HepG2 (cell line): ENCODE measurements at regions not wholly inside any gene's neighbourhood (a gene's known extent, or its start where the extent isn't known, plus 50 kb on each side); places are given as distances from the start of the nearest gene placed in this dataset.

Experiments used
- ATAC-seq: fragments of 200-7000 bp; cut with Tn5 transposase; 3 replicates; pipeline ENCODE4 v1.9.1; 2020; ENCODE audit warnings: mild to moderate bottlenecking, moderate library complexity
- BruUV-seq: library from RNA; stranded (reverse); fragments of 400-500 nt; replicated peaks from 2 replicates; lab custom pipeline; 2021; lab: Mats Ljungman, UMichigan
- CTCF ChIA-PET: fragments of 300-600 bp; formaldehyde crosslinking; extraction: SDS; loops from one replicate; lab custom pipeline; 2021; ENCODE audit warnings: low total read pairs, inconsistent platforms, low intra/inter-chr PET ratio; lab: Yijun Ruan, JAX
- POLR2A ChIA-PET: fragments of 350-600 bp; sonication (Branson Sonifier 250); formaldehyde crosslinking; loops from one replicate; lab custom pipeline; 2020; ENCODE audit warnings: antibody characterized with exemption, inconsistent platforms; lab: Yijun Ruan, JAX
- DNase-seq: peaks from one replicate; pipeline ENCODE4 v3.0.0-alpha.2; 2015; ENCODE audit warnings: low spot score
- FAIRE-seq: peaks from 3 replicates; lab custom pipeline; 2011; peaks lifted over from hg19 to GRCh38; lab: Jason Lieb, UNC
- H2AFZ ChIP-seq: one replicate; pipeline ENCODE4 v1.6.1; 2011; ENCODE audit warnings: low read length, inconsistent platforms
- H3K27ac ChIP-seq: fragments of 300-600 bp; 3 replicates; pipeline ENCODE4 v1.8.0; 2011; ENCODE audit warnings: mixed run types, mild to moderate bottlenecking, mixed read lengths, low read length, inconsistent platforms; ENCODE audit not compliant: insufficient read depth; ENCODE audit errors: extremely low read length
- H3K27me3 ChIP-seq, 2 experiments: fragments of 200-600 bp in 1 of 2; 2 replicates in 1 of 2; 3 replicates in 1 of 2; pipeline versions ENCODE4 v1.6.0 to v1.8.0; 2011; ENCODE audit warnings: low read length in 2 of 2, mild to moderate bottlenecking in 2 of 2, moderate library complexity in 2 of 2, inconsistent platforms in 1 of 2; ENCODE audit not compliant: insufficient read depth in 2 of 2, control insufficient read depth in 1 of 2
- H3K36me3 ChIP-seq, 2 experiments: fragments of 200-600 bp in 1 of 2; replicated peaks in 1 of 2; 2 replicates in 1 of 2; 3 replicates in 1 of 2; pipeline versions ENCODE4 v1.5.1 to v1.8.0; 2011; ENCODE audit warnings: low read length in 2 of 2, inconsistent platforms in 1 of 2; ENCODE audit not compliant: insufficient read depth in 2 of 2, control insufficient read depth in 1 of 2
- H3K4me1 ChIP-seq: 2 replicates; pipeline ENCODE4 v1.5.1; 2012; ENCODE audit warnings: low read length, inconsistent platforms; ENCODE audit not compliant: insufficient read depth
- H3K4me2 ChIP-seq: 2 replicates; pipeline ENCODE4 v1.6.0; 2011; ENCODE audit warnings: low read depth, low read length, inconsistent platforms
- H3K4me3 ChIP-seq, 3 experiments: fragments of 200-600 bp in 1 of 3; sonication (generic), shearing (Covaris generic) in 1 of 3; replicated peaks in 1 of 3; 2 replicates each; pipeline ENCODE4 v1.5.1; 2011 to 2016; ENCODE audit warnings: low read length in 3 of 3, inconsistent platforms in 2 of 3, low read depth in 2 of 3, mild to moderate bottlenecking in 2 of 3, control low read depth in 1 of 3, mixed read lengths in 1 of 3; ENCODE audit not compliant: insufficient read depth in 1 of 3
- H3K79me2 ChIP-seq: one replicate; pipeline ENCODE4 v1.6.1; 2011; ENCODE audit warnings: low read length, inconsistent platforms; ENCODE audit not compliant: insufficient read depth
- H3K9ac ChIP-seq: 2 replicates; pipeline ENCODE4 v1.6.0; 2011; ENCODE audit warnings: mild to moderate bottlenecking, low read depth, low read length, inconsistent platforms; ENCODE audit not compliant: insufficient read depth
- H3K9me3 ChIP-seq: 2 replicates; pipeline ENCODE4 v1.5.1; 2012; ENCODE audit warnings: mild to moderate bottlenecking, low read length
- H4K20me1 ChIP-seq: 2 replicates; pipeline ENCODE4 v1.6.0; 2011; ENCODE audit warnings: inconsistent platforms, mild to moderate bottlenecking, low read length, moderate library complexity; ENCODE audit not compliant: insufficient read depth
- HNRNPUL1 ChIP-seq: fragments of 200-400 bp; formaldehyde crosslinking; IDR thresholded peaks from 2 replicates; pipeline ENCODE4 v1.6.1; 2017; ENCODE audit warnings: low read depth, mild to moderate bottlenecking, low read length, moderate library complexity
- MAFG ChIP-seq: sonication (generic); formaldehyde crosslinking; IDR thresholded peaks from 2 replicates; pipeline ENCODE4 v1.5.1; 2020; ENCODE audit warnings: mild to moderate bottlenecking, missing genetic modification reagents
- PLRG1 ChIP-seq: fragments of 450-650 bp; conservative IDR thresholded peaks from 2 replicates; pipeline ENCODE4 v1.6.1; 2016
- PRPF4 ChIP-seq: fragments of 200-400 bp; formaldehyde crosslinking; IDR thresholded peaks from 2 replicates; pipeline ENCODE4 v1.6.1; 2016; ENCODE audit warnings: low read length, low read depth; ENCODE audit not compliant: poor library complexity, severe bottlenecking
- SATB2 ChIP-seq: sonication (generic); formaldehyde crosslinking; IDR thresholded peaks from 2 replicates; pipeline ENCODE4 v1.5.0; 2020; ENCODE audit warnings: missing genetic modification reagents
- TEAD2 ChIP-seq: sonication (generic); formaldehyde crosslinking; IDR thresholded peaks from 2 replicates; pipeline ENCODE4 v1.9.0; 2021; ENCODE audit warnings: missing genetic modification reagents
- ZNF546 ChIP-seq: sonication (generic); formaldehyde crosslinking; conservative IDR thresholded peaks from 2 replicates; pipeline ENCODE4 v1.8.1; 2023; ENCODE audit warnings: mild to moderate bottlenecking, missing genetic modification reagents
- WGBS: methylation state at CpG from one replicate; pipeline ENCODE4 v1.1.6; 2017; ENCODE audit warnings: low lambda C conversion rate; 5-methylcytosine and 5-hydroxymethylcytosine counted together
- in situ Hi-C: cut with HindIII; loops from 2 replicates; pipeline ENCODE4 v1.10.0; 2017; ENCODE audit warnings: low pct_unique_long_range_greater_than_20kb; ENCODE audit not compliant: extremely low pct_ligation_motif_present
- intact Hi-C: fragments of 100-400 bp; cut with micrococcal nuclease; formaldehyde crosslinking; loops from one replicate; pipeline ENCODE4 v1.10.0; 2022; ENCODE audit not compliant: unreplicated experiment
- TF ChIP-seq, protein P1 (sequence below): fragments of 450-650 bp; IDR thresholded peaks from 2 replicates; pipeline ENCODE4 v1.6.1; 2016
- TF ChIP-seq, protein P2 (sequence below): sonication (generic); formaldehyde crosslinking; IDR thresholded peaks from 2 replicates; pipeline ENCODE4 v1.4.0; 2020; ENCODE audit warnings: mild to moderate bottlenecking, missing genetic modification reagents, borderline replicate concordance
- TF ChIP-seq, protein P3 (sequence below): IDR thresholded peaks from 2 replicates; pipeline ENCODE4 v1.6.1; 2016; ENCODE audit warnings: missing compliant biosample characterization, missing genetic modification reagents, borderline replicate concordance
- TF ChIP-seq, protein P4 (sequence below): sonication (generic); formaldehyde crosslinking; IDR thresholded peaks from 2 replicates; pipeline ENCODE4 v1.5.0; 2020; ENCODE audit warnings: missing genetic modification reagents
- TF ChIP-seq, protein P5 (sequence below): sonication (generic); formaldehyde crosslinking; conservative IDR thresholded peaks from 2 replicates; pipeline ENCODE4 v1.8.0; 2022; ENCODE audit warnings: missing genetic modification reagents

DNA sequence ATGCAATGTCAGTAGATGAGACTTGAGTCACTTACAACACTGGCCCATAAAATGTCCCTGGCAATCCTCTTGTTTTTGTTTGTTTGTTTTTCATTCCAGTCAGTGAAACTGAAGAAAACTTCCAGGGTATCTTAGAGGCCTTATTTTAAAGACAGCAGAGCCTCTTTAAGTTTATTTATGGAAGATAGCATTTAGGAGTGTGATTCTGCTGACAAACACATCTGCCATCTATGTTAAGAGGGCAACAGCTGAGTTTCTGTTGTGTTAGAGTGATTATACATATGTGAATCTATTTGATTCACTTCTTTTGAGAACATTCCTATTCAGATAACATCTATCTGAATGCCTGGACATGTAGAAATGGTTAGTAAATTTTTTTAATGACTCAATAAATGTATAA lies 812.6 kb downstream of the TENT5A start:
- no peak overlapping the region for H2AFZ ChIP-seq
- BruUV-seq: no TSS peak
- no peaks in the 10 kb centered on the region for H3K27me3 ChIP-seq
- FAIRE-seq (no peak), ATAC-seq (no peak), DNase-seq (no peak)
- no peak overlapping the region for H3K27ac ChIP-seq
- intact Hi-C loops: no loop called here
- no peaks in the 10 kb centered on the region for H3K4me1 ChIP-seq
- H3K36me3 ChIP-seq: no peaks in the 10 kb centered on the region
- H3K4me2 ChIP-seq: no peak overlapping the region
- H3K79me2 ChIP-seq: no peaks in the 10 kb centered on the region
- H3K4me3 ChIP-seq: no peak overlapping the region
- peaks cover 72% of the 10 kb centered on the region for H3K9me3 ChIP-seq
- ChIA-PET POLR2A (no interaction called here), CTCF (no interaction called here)
- H3K9ac ChIP-seq: no peak overlapping the region
- in situ Hi-C loops: no loop called here
- no peaks in the 10 kb centered on the region for H4K20me1 ChIP-seq
- TF ChIP-seq, protein P1, sequence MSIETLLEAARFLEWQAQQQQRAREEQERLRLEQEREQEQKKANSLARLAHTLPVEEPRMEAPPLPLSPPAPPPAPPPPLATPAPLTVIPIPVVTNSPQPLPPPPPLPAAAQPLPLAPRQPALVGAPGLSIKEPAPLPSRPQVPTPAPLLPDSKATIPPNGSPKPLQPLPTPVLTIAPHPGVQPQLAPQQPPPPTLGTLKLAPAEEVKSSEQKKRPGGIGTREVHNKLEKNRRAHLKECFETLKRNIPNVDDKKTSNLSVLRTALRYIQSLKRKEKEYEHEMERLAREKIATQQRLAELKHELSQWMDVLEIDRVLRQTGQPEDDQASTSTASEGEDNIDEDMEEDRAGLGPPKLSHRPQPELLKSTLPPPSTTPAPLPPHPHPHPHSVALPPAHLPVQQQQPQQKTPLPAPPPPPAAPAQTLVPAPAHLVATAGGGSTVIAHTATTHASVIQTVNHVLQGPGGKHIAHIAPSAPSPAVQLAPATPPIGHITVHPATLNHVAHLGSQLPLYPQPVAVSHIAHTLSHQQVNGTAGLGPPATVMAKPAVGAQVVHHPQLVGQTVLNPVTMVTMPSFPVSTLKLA: no peak
- TF ChIP-seq, protein P2, sequence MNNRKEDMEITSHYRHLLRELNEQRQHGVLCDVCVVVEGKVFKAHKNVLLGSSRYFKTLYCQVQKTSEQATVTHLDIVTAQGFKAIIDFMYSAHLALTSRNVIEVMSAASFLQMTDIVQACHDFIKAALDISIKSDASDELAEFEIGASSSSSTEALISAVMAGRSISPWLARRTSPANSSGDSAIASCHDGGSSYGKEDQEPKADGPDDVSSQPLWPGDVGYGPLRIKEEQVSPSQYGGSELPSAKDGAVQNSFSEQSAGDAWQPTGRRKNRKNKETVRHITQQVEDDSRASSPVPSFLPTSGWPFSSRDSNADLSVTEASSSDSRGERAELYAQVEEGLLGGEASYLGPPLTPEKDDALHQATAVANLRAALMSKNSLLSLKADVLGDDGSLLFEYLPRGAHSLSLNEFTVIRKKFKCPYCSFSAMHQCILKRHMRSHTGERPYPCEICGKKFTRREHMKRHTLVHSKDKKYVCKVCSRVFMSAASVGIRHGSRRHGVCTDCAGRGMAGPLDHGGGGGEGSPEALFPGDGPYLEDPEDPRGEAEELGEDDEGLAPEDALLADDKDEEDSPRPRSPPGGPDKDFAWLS (CRISPR knock-in tag): no peak

DNA sequence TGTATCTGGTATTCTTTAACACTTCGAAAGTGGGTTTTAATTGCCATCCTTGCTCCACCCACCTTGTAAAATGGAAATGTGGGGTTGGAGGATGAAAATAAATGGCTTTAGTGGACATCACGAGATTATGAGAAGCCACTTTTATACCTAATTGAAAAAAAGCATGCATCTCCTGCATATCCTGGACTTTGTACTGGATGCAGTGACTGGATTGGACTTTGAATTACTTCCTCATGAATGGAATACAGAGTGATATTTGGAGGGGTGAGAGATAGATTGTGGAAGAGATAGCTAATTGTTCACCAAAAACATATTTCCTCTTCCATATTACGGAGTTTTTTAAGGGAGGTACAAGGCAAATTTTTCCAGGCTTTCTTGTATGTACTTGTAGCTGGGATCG lies 813.0 kb downstream of the TENT5A start:
- no peaks in the 10 kb centered on the region for H3K4me1 ChIP-seq
- FAIRE-seq: no peak
- in situ Hi-C loops (no loop called here), intact Hi-C loops (no loop called here)
- no peak for DNase-seq
- peaks cover 76% of the 10 kb centered on the region for H3K9me3 ChIP-seq
- H3K27ac ChIP-seq: no peak overlapping the region
- ATAC-seq: no peak
- no TSS peak for BruUV-seq
- WGBS: 11% methylated on average over 4 of the region's 4 CpGs
- no peaks in the 10 kb centered on the region for H3K27me3 ChIP-seq
- no peak overlapping the region for H3K4me2 ChIP-seq
- H3K9ac ChIP-seq: no peak overlapping the region
- POLR2A ChIA-PET: no interaction called here
- no peaks in the 10 kb centered on the region for H4K20me1 ChIP-seq
- no peak overlapping the region for H3K4me3 ChIP-seq
- H3K36me3 ChIP-seq: no peaks in the 10 kb centered on the region
- CTCF ChIA-PET: no interaction called here
- H3K79me2 ChIP-seq: no peaks in the 10 kb centered on the region
- no peak overlapping the region for H2AFZ ChIP-seq
- TF ChIP-seq ZNF546 (no peak), HNRNPUL1 (no peak), MAFG (CRISPR knock-in tag) (no peak), PRPF4 (no peak), SATB2 (CRISPR knock-in tag) (no peak), TEAD2 (no peak), PLRG1 (no peak)
- TF ChIP-seq, protein P3, sequence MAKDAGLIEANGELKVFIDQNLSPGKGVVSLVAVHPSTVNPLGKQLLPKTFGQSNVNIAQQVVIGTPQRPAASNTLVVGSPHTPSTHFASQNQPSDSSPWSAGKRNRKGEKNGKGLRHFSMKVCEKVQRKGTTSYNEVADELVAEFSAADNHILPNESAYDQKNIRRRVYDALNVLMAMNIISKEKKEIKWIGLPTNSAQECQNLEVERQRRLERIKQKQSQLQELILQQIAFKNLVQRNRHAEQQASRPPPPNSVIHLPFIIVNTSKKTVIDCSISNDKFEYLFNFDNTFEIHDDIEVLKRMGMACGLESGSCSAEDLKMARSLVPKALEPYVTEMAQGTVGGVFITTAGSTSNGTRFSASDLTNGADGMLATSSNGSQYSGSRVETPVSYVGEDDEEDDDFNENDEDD (CRISPR knock-in tag): no peak
- TF ChIP-seq, protein P4, sequence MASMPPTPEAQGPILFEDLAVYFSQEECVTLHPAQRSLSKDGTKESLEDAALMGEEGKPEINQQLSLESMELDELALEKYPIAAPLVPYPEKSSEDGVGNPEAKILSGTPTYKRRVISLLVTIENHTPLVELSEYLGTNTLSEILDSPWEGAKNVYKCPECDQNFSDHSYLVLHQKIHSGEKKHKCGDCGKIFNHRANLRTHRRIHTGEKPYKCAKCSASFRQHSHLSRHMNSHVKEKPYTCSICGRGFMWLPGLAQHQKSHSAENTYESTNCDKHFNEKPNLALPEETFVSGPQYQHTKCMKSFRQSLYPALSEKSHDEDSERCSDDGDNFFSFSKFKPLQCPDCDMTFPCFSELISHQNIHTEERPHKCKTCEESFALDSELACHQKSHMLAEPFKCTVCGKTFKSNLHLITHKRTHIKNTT (CRISPR knock-in tag): no peak
- TF ChIP-seq, protein P5, sequence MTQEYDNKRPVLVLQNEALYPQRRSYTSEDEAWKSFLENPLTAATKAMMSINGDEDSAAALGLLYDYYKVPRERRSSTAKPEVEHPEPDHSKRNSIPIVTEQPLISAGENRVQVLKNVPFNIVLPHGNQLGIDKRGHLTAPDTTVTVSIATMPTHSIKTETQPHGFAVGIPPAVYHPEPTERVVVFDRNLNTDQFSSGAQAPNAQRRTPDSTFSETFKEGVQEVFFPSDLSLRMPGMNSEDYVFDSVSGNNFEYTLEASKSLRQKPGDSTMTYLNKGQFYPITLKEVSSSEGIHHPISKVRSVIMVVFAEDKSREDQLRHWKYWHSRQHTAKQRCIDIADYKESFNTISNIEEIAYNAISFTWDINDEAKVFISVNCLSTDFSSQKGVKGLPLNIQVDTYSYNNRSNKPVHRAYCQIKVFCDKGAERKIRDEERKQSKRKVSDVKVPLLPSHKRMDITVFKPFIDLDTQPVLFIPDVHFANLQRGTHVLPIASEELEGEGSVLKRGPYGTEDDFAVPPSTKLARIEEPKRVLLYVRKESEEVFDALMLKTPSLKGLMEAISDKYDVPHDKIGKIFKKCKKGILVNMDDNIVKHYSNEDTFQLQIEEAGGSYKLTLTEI (CRISPR knock-in tag): no peak
